Testis (tissue), 2 donors: ENCODE measurements at regions not wholly inside any gene's neighbourhood (a gene's known extent, or its start where the extent isn't known, plus 50 kb on each side); places are given as distances from the start of the nearest gene placed in this dataset.

Experiments used
- CTCF ChIP-seq, 3 experiments: fragments of 450-650 bp in 2 of 3; fragments of 200-600 bp in 1 of 3; sonication (generic) in 1 of 3; IDR thresholded peaks; one replicate each; pipeline ENCODE4 v1.5.1; 2016 to 2019; ENCODE audit warnings: antibody characterized with exemption in 3 of 3, mild to moderate bottlenecking in 2 of 3, moderate library complexity in 1 of 3
- POLR2A ChIP-seq: fragments of 450-650 bp; IDR thresholded peaks from one replicate; pipeline ENCODE4 v1.6.1; 2017; ENCODE audit warnings: antibody characterized with exemption, mild to moderate bottlenecking, moderate library complexity

DNA sequence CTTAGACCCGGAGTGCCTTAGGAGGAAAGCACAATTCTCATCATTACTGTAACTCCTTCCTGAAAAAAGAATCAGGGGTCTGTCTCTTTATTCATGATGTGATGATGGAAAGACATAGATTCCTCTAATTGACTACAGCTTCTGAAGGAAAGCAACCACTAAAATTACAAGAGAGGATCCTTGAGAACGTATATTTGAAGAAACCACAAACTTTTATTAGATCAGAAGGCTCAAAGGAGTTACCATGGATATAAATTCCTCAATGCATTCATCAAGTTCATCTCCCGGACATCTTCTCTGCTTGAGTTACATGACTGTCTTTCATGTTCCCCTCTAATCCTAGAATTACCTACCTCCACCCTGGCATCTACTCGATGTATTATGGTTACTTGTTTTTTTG, 104.1 kb upstream of the PAPPA start:
- TF ChIP-seq CTCF (IDR thresholded peaks at IDR 0.05) (no peak), POLR2A (no peak)
